Ishikawa (cell line): ENCODE measurements at regions not wholly inside any gene's neighbourhood (a gene's known extent, or its start where the extent isn't known, plus 50 kb on each side); places are given as distances from the start of the nearest gene placed in this dataset.

Experiments used
- CEBPB ChIP-seq: IDR thresholded peaks from 2 replicates; pipeline ENCODE4 v1.6.1; 2012
- EP300 ChIP-seq: IDR thresholded peaks from 2 replicates; pipeline ENCODE4 v1.6.1; 2012; ENCODE audit warnings: borderline replicate concordance
- RAD21 ChIP-seq: IDR thresholded peaks from 2 replicates; pipeline ENCODE4 v1.6.1; 2012; ENCODE audit warnings: low read depth
- TAF1 ChIP-seq: IDR thresholded peaks from 2 replicates; pipeline ENCODE4 v1.6.1; 2012; ENCODE audit warnings: low read depth, mild to moderate bottlenecking
- TF ChIP-seq, protein P1 (sequence below): IDR thresholded peaks from 2 replicates; pipeline ENCODE4 v1.6.1; 2012
- TF ChIP-seq, protein P2 (sequence below): IDR thresholded peaks from 2 replicates; pipeline ENCODE4 v1.6.1; 2012; ENCODE audit warnings: low read depth, mild to moderate bottlenecking

DNA sequence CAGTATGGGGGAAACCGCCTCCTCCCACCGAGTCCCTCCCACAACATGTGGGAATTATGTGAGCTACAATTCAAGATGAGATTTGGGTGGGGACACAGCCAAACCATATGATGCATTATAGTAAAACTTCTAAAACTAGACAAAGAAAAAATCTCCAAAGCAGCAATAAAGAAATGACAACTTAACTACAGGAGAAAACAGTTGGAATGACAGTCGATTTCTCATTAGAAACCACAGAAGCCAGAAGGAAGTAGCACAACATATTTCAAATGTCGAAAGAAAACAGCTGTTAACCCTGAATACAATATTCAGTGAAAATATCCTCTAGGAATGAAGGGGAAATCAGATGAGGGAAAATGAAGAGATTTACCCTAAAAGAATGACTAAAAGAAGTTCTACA, 53.5 kb upstream of the TCF4 start:
- no peak for TF ChIP-seq EP300
- no peak for TF ChIP-seq TAF1
- TF ChIP-seq CEBPB = no peak
- TF ChIP-seq, protein P1, sequence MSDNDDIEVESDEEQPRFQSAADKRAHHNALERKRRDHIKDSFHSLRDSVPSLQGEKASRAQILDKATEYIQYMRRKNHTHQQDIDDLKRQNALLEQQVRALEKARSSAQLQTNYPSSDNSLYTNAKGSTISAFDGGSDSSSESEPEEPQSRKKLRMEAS = no peak
- TF ChIP-seq, protein P2, sequence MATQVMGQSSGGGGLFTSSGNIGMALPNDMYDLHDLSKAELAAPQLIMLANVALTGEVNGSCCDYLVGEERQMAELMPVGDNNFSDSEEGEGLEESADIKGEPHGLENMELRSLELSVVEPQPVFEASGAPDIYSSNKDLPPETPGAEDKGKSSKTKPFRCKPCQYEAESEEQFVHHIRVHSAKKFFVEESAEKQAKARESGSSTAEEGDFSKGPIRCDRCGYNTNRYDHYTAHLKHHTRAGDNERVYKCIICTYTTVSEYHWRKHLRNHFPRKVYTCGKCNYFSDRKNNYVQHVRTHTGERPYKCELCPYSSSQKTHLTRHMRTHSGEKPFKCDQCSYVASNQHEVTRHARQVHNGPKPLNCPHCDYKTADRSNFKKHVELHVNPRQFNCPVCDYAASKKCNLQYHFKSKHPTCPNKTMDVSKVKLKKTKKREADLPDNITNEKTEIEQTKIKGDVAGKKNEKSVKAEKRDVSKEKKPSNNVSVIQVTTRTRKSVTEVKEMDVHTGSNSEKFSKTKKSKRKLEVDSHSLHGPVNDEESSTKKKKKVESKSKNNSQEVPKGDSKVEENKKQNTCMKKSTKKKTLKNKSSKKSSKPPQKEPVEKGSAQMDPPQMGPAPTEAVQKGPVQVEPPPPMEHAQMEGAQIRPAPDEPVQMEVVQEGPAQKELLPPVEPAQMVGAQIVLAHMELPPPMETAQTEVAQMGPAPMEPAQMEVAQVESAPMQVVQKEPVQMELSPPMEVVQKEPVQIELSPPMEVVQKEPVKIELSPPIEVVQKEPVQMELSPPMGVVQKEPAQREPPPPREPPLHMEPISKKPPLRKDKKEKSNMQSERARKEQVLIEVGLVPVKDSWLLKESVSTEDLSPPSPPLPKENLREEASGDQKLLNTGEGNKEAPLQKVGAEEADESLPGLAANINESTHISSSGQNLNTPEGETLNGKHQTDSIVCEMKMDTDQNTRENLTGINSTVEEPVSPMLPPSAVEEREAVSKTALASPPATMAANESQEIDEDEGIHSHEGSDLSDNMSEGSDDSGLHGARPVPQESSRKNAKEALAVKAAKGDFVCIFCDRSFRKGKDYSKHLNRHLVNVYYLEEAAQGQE = no peak
- no peak for TF ChIP-seq RAD21
